ENCODE measurements at regions not wholly inside any gene's neighbourhood (a gene's known extent, or its start where the extent isn't known, plus 50 kb on each side); places are given as distances from the start of the nearest gene placed in this dataset.

DNA sequence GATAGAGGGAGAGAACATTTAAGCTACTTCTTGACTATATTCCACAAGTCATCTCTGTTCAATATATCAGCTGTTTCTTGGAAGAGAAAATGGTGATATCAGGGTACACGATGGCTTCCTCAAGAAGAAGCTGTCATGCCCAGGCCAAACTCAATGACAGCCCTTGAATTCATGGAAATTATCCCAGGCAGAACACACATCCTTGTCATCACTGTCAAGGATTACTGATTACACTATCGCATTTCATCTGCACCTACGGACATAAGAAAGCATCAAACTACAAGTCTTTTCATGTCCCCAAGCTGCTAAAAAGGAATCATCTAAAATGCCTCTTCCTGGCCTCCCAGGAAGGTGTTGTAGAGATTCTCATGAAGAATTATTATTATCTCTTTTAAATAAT lies 165.2 kb upstream of the SLC7A11 start:
- TF ChIP-seq, protein P1, sequence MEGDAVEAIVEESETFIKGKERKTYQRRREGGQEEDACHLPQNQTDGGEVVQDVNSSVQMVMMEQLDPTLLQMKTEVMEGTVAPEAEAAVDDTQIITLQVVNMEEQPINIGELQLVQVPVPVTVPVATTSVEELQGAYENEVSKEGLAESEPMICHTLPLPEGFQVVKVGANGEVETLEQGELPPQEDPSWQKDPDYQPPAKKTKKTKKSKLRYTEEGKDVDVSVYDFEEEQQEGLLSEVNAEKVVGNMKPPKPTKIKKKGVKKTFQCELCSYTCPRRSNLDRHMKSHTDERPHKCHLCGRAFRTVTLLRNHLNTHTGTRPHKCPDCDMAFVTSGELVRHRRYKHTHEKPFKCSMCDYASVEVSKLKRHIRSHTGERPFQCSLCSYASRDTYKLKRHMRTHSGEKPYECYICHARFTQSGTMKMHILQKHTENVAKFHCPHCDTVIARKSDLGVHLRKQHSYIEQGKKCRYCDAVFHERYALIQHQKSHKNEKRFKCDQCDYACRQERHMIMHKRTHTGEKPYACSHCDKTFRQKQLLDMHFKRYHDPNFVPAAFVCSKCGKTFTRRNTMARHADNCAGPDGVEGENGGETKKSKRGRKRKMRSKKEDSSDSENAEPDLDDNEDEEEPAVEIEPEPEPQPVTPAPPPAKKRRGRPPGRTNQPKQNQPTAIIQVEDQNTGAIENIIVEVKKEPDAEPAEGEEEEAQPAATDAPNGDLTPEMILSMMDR (conservative IDR thresholded peaks at IDR 0.05; ENCODE audit: low read depth, low read length): no peak
- no peak for TF ChIP-seq EZH2phosphoT487 (IDR thresholded peaks at IDR 0.05; ENCODE audit: borderline replicate concordance, low read length)

Data from PC-3 (cell line).